Endodermal cell (in vitro differentiated cells): ENCODE measurements at regions not wholly inside any gene's neighbourhood (a gene's known extent, or its start where the extent isn't known, plus 50 kb on each side); places are given as distances from the start of the nearest gene placed in this dataset.

ENCODE experiments used
- DNase-seq: peaks from one replicate; pipeline ENCODE4 v3.0.0-alpha.2; 2017
- H3K27ac ChIP-seq: 2 replicates; pipeline ENCODE4 v1.5.1; 2013; ENCODE audit warnings: mild to moderate bottlenecking, low read depth, low read length, moderate library complexity
- H3K27me3 ChIP-seq: 2 replicates; pipeline ENCODE4 v1.6.1; 2013; ENCODE audit warnings: mild to moderate bottlenecking, low read length, moderate library complexity; ENCODE audit not compliant: insufficient read depth, control insufficient read depth, poor library complexity, severe bottlenecking
- H3K36me3 ChIP-seq: 2 replicates; pipeline ENCODE4 v1.7.0; 2013; ENCODE audit warnings: mild to moderate bottlenecking, low read length, moderate library complexity; ENCODE audit not compliant: control insufficient read depth, insufficient read depth
- H3K4me1 ChIP-seq: one replicate; pipeline ENCODE4 v1.7.0; 2013; ENCODE audit warnings: low read length; ENCODE audit not compliant: control insufficient read depth, insufficient read depth
- H3K4me3 ChIP-seq: 2 replicates; pipeline ENCODE4 v1.5.1; 2013; ENCODE audit warnings: mild to moderate bottlenecking, low read length, moderate library complexity
- H3K9ac ChIP-seq: 2 replicates; pipeline ENCODE4 v1.6.1; 2013; ENCODE audit warnings: mild to moderate bottlenecking, low read length, moderate library complexity; ENCODE audit not compliant: poor library complexity, severe bottlenecking; ENCODE audit errors: extremely low read depth
- H3K9me3 ChIP-seq: 2 replicates; pipeline ENCODE4 v1.6.1; 2013; ENCODE audit warnings: mild to moderate bottlenecking, low read length, moderate library complexity; ENCODE audit not compliant: control insufficient read depth
- H3K27ac Mint-ChIP-seq: 2 replicates; pipeline ENCODE4 v1.8.0; 2020; ENCODE audit warnings: mixed read lengths
- H3K27me3 Mint-ChIP-seq: 2 replicates; pipeline ENCODE4 v1.8.0; 2021; ENCODE audit warnings: mild to moderate bottlenecking, mixed read lengths; ENCODE audit not compliant: insufficient read depth
- H3K36me3 Mint-ChIP-seq: 2 replicates; pipeline ENCODE4 v1.8.0; 2020; ENCODE audit warnings: low read depth, mixed read lengths
- H3K4me1 Mint-ChIP-seq: 2 replicates; pipeline ENCODE4 v1.8.0; 2020; ENCODE audit warnings: mixed read lengths
- H3K4me3 Mint-ChIP-seq: 2 replicates; pipeline ENCODE4 v1.8.0; 2020; ENCODE audit warnings: mild to moderate bottlenecking, moderate library complexity, mixed read lengths
- H3K9me3 Mint-ChIP-seq: 2 replicates; pipeline ENCODE4 v1.8.0; 2020; ENCODE audit warnings: mild to moderate bottlenecking, mixed read lengths
- WGBS, 2 experiments: methylation state at CpG; one replicate each; pipeline versions ENCODE4 v1.1.5 to v1.1.7; 2013; ENCODE audit warnings: missing lambda C conversion rate in 2 of 2, mixed read lengths in 1 of 2; ENCODE audit not compliant: insufficient coverage in 1 of 2, insufficient read length in 1 of 2; 5-methylcytosine and 5-hydroxymethylcytosine counted together
- TF ChIP-seq, protein P1 (sequence below): fragments of 200-600 bp; sonication (generic); conservative IDR thresholded peaks from 2 replicates; pipeline ENCODE4 v1.5.0; 2021; ENCODE audit warnings: antibody characterized with exemption, mild to moderate bottlenecking

DNA sequence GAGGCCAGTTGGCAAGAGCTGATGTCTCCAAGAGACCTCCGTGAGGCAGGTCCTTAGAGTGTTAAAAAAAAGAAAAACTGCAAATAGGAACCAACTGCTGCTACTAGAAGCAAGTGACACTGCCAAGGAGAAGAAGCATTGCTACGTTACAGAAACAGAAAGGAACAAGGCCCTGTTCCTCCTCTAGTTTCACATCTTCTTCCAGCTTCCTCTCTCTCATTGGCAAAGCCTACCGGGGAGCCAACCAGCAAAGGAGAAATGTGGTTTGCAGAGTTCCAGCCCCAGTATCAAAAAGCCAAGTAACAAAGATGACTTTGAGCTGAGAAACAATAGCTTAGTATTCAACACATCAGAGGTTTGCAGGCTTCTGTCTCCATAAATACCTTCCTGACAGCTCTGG lies 145.9 kb downstream of the PRELID2 start:
- Histone ChIP-seq H3K36me3 (no peaks in the 10 kb centered on the region), H3K9me3 (no peaks in the 10 kb centered on the region), H3K4me1 (no peaks in the 10 kb centered on the region), H3K27me3 (no peaks in the 10 kb centered on the region), H3K4me3 (no peak overlapping the region), H3K27ac (no peak overlapping the region), H3K9ac (no peak overlapping the region)
- TF ChIP-seq, protein P1, sequence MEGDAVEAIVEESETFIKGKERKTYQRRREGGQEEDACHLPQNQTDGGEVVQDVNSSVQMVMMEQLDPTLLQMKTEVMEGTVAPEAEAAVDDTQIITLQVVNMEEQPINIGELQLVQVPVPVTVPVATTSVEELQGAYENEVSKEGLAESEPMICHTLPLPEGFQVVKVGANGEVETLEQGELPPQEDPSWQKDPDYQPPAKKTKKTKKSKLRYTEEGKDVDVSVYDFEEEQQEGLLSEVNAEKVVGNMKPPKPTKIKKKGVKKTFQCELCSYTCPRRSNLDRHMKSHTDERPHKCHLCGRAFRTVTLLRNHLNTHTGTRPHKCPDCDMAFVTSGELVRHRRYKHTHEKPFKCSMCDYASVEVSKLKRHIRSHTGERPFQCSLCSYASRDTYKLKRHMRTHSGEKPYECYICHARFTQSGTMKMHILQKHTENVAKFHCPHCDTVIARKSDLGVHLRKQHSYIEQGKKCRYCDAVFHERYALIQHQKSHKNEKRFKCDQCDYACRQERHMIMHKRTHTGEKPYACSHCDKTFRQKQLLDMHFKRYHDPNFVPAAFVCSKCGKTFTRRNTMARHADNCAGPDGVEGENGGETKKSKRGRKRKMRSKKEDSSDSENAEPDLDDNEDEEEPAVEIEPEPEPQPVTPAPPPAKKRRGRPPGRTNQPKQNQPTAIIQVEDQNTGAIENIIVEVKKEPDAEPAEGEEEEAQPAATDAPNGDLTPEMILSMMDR = no peak
- Mint-ChIP-seq H3K27ac (no peak overlapping the region), H3K9me3 (no peaks in the 10 kb centered on the region), H3K36me3 (no peaks in the 10 kb centered on the region), H3K27me3 (peaks cover 1% of the 10 kb centered on the region), H3K4me1 (no peaks in the 10 kb centered on the region), H3K4me3 (no peak overlapping the region)
- WGBS, 2 experiments = 89 to 93% methylated on average over 3 of the region's 3 CpGs
- DNase-seq = no peak

DNA sequence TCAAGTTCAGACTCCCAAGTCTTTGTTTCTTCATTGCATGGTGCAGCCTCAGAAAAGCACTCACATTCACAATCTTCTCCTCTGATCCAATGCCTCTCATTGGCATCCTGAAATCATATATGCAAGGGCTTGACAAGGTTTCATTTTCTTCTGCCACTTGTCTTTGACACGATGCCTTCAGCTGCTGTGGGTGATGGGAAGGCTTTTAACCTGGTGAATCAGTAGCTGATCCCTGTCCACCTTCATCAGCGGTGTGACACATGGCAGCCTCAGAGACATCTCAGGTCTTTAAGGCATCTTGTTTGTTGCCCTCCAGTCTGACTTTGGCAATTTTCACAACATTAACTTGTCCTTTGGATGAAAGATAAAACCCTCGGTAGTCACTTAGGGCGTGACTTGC lies 147.2 kb downstream of the PRELID2 start:
- Histone ChIP-seq H3K9ac (no peak overlapping the region), H3K36me3 (no peaks in the 10 kb centered on the region), H3K4me1 (no peaks in the 10 kb centered on the region), H3K9me3 (no peaks in the 10 kb centered on the region), H3K4me3 (no peak overlapping the region), H3K27me3 (no peaks in the 10 kb centered on the region), H3K27ac (no peak overlapping the region)
- no peaks in the 10 kb centered on the region for H3K9me3 Mint-ChIP-seq
- H3K36me3 Mint-ChIP-seq = no peaks in the 10 kb centered on the region
- H3K4me1 Mint-ChIP-seq = no peaks in the 10 kb centered on the region
- H3K27ac Mint-ChIP-seq = no peak overlapping the region
- H3K27me3 Mint-ChIP-seq = peaks cover 1% of the 10 kb centered on the region
- WGBS, 2 experiments = 88 to 93% methylated on average over 2 to 4 of the region's 4 CpGs
- H3K4me3 Mint-ChIP-seq = no peak overlapping the region
- DNase-seq = no peak
- TF ChIP-seq, protein P1 = no peak

DNA sequence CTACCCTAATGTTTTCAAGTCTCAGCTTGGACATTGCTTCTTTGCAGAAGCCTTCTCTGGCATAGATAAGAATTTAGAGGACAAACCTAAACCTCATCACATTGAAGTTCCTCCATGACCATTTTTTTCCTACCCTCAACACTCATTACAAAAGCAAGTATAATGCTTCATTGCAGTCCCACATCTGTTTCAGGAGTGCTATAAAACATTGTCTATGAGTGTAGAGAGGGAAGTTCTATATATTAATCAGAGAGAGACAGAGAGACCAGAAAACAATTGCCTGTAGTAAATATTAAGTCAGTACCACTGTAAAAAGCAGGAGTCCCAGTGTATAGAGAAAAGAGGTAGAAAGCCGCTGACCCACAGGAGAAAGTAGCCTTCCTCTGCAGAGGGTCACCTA lies 149.7 kb downstream of the PRELID2 start:
- no peaks in the 10 kb centered on the region for H3K4me1 ChIP-seq
- Mint-ChIP-seq H3K36me3 (no peaks in the 10 kb centered on the region), H3K27me3 (no peaks in the 10 kb centered on the region), H3K27ac (no peak overlapping the region), H3K4me1 (no peaks in the 10 kb centered on the region), H3K4me3 (no peak overlapping the region), H3K9me3 (no peaks in the 10 kb centered on the region)
- 92 to 100% methylated on average over 1 of the region's 1 CpG for WGBS, 2 experiments
- H3K27ac ChIP-seq = no peak overlapping the region
- H3K9me3 ChIP-seq = no peaks in the 10 kb centered on the region
- H3K9ac ChIP-seq = no peak overlapping the region
- H3K27me3 ChIP-seq = no peaks in the 10 kb centered on the region
- H3K4me3 ChIP-seq = no peak overlapping the region
- TF ChIP-seq, protein P1 = no peak
- no peaks in the 10 kb centered on the region for H3K36me3 ChIP-seq
- DNase-seq = no peak
